Embryonic facial prominence (tissue), 1 donor: ENCODE measurements at regions not wholly inside any gene's neighbourhood (a gene's known extent, or its start where the extent isn't known, plus 50 kb on each side); places are given as distances from the start of the nearest gene placed in this dataset.
"Not testable (repeated sequence)": the region's sequence is repeated elsewhere in the genome, so short reads cannot be mapped to it uniquely, and the experiment has no call there.

Experiments used
- DNase-seq: peaks from one replicate; pipeline ENCODE4 v3.0.0-alpha.2; 2016; ENCODE audit errors: extremely low spot score

- peak; percentile 16 for DNase-seq
Measured at GRCh38 chr1:117754061-117754969, 148.5 kb downstream of the TENT5C start.

GRCh38 chr1:117757668-117758067, 151.8 kb downstream of the TENT5C start:
- DNase-seq, result no peak

- DNase-seq, result no peak
Measured at GRCh38 chr1:117758444-117759316, 152.8 kb downstream of the TENT5C start.

DNA sequence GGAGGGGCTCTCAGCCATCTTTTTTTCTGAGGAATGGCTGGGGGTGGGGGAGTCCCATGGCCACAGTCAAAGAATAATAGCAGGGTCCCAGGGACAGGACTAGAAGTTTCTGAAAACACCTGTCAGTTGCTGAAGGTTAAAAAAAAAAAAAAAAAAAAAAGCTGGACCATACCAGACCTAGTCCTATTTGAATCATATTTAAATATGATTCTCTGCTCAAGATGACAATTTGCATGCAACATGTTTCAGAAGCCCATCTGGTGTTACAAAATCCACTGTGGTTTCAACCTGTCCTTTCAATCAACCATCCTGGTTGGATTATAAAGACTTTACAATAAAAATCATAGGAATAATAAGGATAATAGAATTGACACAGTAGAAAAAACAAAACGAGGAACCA, 153.7 kb downstream of the TENT5C start:
- no peak for DNase-seq

DNA sequence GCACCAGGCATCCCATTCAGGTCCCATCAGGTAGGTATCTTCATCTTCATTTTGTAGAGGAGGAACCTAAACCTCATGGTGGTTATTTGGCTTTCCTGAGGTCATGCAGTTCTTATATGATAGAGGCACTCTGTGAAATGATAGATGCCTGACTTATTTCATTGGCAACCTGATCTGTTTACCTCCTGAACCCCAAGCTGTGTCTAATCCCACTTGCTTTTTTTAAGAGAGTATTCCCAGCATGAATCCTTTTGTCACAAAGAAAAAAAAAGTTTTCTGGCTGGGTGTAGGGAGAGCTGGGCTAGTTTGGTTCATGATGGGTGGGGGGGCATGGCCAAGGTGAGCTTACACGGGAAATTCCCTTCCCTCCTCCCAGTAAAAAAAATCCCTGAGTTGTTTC, 154.2 kb downstream of the TENT5C start:
- DNase-seq, result no peak

DNA sequence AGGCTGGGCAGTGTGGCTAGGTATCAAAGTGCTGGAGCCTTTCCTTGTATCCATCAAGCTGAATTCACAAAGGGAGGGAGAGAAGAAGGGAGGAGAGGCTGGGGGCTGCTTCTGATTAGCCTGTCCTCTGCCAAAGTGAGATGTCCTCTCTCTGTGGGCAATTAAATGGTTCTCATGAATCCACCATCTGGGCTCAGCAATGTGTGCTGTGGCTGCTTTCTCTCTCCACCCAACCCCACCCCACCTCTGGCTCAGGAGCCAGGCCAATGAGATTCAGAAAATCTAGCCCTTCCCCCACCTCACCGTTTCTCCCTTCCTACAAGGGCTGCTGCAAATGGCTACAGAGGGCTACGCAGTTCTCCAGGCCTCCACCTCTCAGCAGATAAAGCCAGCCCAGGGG, 154.6 kb downstream of the TENT5C start:
- no peak for DNase-seq

GRCh38 chr1:117767756-117768155, 161.7 kb downstream of the GDAP2 start:
- not testable (repeated sequence) for DNase-seq

- DNase-seq, result no peak
Measured at GRCh38 chr1:117770981-117771531, 158.4 kb downstream of the GDAP2 start.

- no peak for DNase-seq
Measured at GRCh38 chr1:117779364-117779763, 150.1 kb downstream of the GDAP2 start.

- no peak for DNase-seq
Measured at GRCh38 chr1:117780687-117781475, 148.5 kb downstream of the GDAP2 start.

- no peak for DNase-seq
Measured at GRCh38 chr1:117782056-117782455, 147.4 kb downstream of the GDAP2 start.

- DNase-seq, result no peak
Measured at GRCh38 chr1:117783606-117784396, 145.6 kb downstream of the GDAP2 start.

DNA sequence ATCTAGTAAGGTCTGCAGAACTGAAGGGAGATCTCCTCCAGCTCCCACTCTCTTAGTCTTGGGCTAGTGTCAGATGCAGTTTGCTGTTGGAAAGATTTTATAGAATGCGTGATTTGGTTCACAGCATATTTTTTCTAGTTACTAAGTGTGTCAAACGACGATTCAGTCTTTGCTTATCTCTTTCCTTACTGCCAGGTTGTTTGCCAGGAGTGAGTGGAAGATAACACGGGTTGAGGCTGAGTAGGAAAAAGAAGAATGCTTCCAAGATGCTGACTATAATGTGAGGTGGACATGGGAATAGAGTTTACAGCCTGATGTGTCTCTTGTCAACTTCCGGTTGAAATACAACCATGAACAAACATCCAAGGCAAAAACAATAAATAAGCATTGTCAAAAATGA, 141.4 kb downstream of the GDAP2 start:
- DNase-seq, result no peak

- no peak for DNase-seq
Measured at GRCh38 chr1:117793413-117793812, 136.0 kb downstream of the GDAP2 start.

- no peak for DNase-seq
Measured at GRCh38 chr1:117794073-117794472, 135.3 kb downstream of the GDAP2 start.

DNA sequence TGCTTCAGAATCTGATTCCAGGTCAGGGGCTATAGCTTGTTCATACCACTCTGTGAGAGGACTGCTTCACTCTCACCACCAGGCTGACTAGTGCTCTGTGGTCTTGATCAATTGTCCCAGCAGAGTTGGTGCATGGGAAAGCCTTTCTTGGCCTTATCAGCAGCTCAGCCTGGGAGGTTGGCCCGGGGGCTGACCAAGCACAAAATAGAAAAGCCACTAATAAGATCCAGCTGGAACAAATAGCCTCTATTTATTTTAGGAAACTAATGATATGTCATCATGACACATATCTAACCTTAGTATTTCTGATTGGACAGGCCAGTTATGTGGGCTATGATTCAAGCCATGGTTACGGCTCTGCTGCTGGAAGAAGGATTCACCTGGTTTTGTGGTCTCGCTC, 134.2 kb downstream of the GDAP2 start:
- DNase-seq, result no peak

GRCh38 chr1:117795792-117796191, 133.6 kb downstream of the GDAP2 start:
- DNase-seq, result no peak

DNA sequence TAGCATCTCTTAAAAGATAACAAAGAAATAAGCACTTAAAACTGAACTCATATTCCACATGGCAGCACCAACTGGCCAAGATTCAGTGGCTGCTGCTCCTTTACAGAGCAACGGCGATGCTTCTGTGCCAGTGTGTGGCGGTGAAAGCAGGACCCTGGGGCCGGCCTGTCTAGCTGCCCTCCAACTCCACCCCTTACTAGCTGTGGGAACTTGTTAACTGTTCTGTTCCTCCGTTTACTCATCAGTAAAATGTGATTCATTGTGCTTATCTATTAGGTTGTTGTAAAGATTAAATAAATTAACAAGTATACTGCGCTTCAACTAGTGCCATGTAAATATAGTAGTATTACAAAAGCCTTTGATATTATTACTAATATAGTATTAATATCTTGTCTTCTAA, 133.2 kb downstream of the GDAP2 start:
- DNase-seq, result no peak

GRCh38 chr1:117798550-117798949, 130.9 kb downstream of the GDAP2 start:
- DNase-seq, result no peak

DNA sequence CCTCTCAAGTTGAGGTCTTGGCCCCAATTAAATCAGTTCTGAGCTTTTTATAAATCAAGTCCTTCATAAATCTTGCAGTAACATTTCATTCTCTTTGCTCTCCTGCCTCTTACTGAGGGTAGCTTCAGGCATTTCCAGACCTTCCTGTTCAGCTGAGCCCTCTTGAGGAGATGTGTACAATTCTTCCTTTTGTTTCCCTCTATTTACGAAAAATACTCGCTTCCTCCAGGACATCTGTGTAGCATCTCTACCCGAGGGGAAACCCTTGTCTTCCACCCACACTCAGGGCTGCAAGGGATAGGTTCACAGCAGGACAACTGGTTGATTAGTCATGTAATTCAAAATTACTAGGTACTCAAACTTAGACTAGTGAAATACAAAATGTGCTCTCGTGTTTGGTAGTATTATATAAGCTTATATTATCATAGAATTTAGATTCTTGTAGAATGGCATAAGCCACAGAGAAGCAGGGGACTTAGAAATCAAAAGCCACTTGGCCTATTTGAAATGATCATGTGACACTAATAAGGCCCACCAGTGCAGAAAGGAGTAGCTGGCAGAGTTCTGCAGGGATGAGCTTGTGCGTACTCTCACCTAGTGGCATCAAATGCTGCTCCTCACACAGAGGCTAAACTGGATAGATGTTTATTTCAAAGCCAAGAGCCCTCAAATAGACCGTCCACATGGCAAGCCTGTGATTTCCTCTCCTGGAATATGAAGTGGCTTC, 126.7 kb downstream of the GDAP2 start:
- DNase-seq, result no peak
